Esophagus squamous epithelium (tissue), 4 donors: ENCODE measurements at regions not wholly inside any gene's neighbourhood (a gene's known extent, or its start where the extent isn't known, plus 50 kb on each side); places are given as distances from the start of the nearest gene placed in this dataset.

Source experiments
- CTCF ChIP-seq, 6 experiments: fragments of 450-650 bp in 4 of 6; fragments of 200-600 bp in 2 of 6; sonication (generic) in 2 of 6; IDR thresholded peaks; one replicate each; pipeline ENCODE4 v1.5.1; 2016 to 2019; ENCODE audit warnings: antibody characterized with exemption in 6 of 6, mild to moderate bottlenecking in 4 of 6, moderate library complexity in 4 of 6
- POLR2A ChIP-seq, 4 donors: fragments of 450-650 bp; IDR thresholded peaks; one replicate each; pipeline ENCODE4 v1.6.1; 2017; ENCODE audit warnings: antibody characterized with exemption in 4 of 4, mild to moderate bottlenecking in 4 of 4, moderate library complexity in 3 of 4

- TF ChIP-seq POLR2A (IDR thresholded peaks at IDR 0.05): no peak
- no peak for TF ChIP-seq CTCF (IDR thresholded peaks at IDR 0.05)
Observed at GRCh38 chr6:98382246-98382645, 452.1 kb upstream of the POU3F2 start.
